ENCODE measurements at regions not wholly inside any gene's neighbourhood (a gene's known extent, or its start where the extent isn't known, plus 50 kb on each side); places are given as distances from the start of the nearest gene placed in this dataset.

DNA sequence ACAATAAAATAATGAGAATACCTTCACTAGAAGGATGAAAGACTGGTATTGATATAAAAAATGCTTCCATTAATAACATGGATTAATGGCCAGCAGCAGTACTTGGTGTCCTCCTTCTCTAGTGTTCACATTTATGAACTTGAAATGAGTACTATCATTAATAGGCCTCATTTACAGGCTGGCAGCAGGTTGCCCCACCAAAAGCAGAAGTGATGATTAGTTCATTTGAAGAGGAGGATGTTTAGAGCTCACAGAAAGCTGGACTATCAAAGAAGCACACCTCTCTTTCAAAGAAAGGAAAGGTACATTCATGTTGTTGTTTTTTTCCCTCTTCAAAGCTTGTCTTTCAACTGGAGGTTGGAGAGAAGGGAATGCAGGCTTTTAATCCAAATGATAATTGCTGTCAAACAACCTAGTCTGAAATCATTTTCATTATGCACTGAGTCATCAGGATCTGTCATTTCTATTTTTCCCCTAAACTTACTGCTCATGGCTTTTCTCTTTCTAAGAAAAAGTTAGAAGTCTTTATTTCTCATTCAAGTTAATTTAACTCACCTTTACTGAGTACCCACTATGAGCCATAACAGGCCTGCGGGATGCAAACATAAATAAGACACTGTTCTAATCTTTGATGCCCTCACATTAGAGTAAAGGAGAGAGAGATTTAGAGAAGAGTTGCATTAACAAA lies 157.9 kb upstream of the GRIP1 start:
- TF ChIP-seq, protein P1, sequence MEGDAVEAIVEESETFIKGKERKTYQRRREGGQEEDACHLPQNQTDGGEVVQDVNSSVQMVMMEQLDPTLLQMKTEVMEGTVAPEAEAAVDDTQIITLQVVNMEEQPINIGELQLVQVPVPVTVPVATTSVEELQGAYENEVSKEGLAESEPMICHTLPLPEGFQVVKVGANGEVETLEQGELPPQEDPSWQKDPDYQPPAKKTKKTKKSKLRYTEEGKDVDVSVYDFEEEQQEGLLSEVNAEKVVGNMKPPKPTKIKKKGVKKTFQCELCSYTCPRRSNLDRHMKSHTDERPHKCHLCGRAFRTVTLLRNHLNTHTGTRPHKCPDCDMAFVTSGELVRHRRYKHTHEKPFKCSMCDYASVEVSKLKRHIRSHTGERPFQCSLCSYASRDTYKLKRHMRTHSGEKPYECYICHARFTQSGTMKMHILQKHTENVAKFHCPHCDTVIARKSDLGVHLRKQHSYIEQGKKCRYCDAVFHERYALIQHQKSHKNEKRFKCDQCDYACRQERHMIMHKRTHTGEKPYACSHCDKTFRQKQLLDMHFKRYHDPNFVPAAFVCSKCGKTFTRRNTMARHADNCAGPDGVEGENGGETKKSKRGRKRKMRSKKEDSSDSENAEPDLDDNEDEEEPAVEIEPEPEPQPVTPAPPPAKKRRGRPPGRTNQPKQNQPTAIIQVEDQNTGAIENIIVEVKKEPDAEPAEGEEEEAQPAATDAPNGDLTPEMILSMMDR (IDR thresholded peaks at IDR 0.05) = no peak
- TF ChIP-seq POLR2A (IDR thresholded peaks at IDR 0.05) = no peak
